GM10248 (cell line): ENCODE measurements at regions not wholly inside any gene's neighbourhood (a gene's known extent, or its start where the extent isn't known, plus 50 kb on each side); places are given as distances from the start of the nearest gene placed in this dataset.

ENCODE experiments used
- CTCF ChIA-PET: fragments of 300-600 bp; sonication (Branson Sonifier 250); formaldehyde crosslinking; extraction: SDS; loops from one replicate; lab custom pipeline; 2021; ENCODE audit warnings: antibody characterized with exemption; lab: Yijun Ruan, JAX
- POLR2A ChIA-PET: fragments of 350-650 bp; sonication (Branson Sonifier 250); formaldehyde crosslinking; extraction: SDS; loops from one replicate; lab custom pipeline; 2020; ENCODE audit warnings: antibody characterized with exemption; lab: Yijun Ruan, JAX
- DNase-seq: peaks from one replicate; pipeline ENCODE4 v3.0.0; 2012; ENCODE audit errors: extremely low spot score
- TF ChIP-seq, protein P1 (sequence below): IDR thresholded peaks from 2 replicates; pipeline ENCODE4 v1.5.1; 2012; ENCODE audit warnings: mild to moderate bottlenecking, low read depth; ENCODE audit errors: extremely low read depth, missing control alignments, control extremely low read depth

DNA sequence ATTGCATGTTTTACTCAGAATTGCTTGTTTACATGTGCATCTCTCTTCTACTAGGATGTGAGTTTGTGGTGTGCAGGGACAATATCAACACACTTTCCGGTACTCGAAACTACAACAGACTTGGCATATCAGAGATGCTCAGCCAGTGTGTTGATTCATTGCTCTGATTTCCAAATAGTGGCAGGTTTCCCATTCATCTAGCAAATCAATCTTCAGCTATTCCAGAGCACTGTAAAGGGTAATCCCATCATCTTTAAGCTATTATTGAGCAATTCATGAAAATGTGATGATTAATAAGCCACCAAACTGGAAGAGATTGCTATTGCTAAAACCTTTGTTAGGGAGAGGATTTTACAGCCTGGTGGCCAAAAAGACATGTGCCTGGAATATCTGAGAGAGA lies 574.2 kb upstream of the CPEB2 start:
- ChIA-PET CTCF (no interaction called here), POLR2A (no interaction called here)
- no peak for DNase-seq
- TF ChIP-seq, protein P1, sequence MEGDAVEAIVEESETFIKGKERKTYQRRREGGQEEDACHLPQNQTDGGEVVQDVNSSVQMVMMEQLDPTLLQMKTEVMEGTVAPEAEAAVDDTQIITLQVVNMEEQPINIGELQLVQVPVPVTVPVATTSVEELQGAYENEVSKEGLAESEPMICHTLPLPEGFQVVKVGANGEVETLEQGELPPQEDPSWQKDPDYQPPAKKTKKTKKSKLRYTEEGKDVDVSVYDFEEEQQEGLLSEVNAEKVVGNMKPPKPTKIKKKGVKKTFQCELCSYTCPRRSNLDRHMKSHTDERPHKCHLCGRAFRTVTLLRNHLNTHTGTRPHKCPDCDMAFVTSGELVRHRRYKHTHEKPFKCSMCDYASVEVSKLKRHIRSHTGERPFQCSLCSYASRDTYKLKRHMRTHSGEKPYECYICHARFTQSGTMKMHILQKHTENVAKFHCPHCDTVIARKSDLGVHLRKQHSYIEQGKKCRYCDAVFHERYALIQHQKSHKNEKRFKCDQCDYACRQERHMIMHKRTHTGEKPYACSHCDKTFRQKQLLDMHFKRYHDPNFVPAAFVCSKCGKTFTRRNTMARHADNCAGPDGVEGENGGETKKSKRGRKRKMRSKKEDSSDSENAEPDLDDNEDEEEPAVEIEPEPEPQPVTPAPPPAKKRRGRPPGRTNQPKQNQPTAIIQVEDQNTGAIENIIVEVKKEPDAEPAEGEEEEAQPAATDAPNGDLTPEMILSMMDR, result no peak

DNA sequence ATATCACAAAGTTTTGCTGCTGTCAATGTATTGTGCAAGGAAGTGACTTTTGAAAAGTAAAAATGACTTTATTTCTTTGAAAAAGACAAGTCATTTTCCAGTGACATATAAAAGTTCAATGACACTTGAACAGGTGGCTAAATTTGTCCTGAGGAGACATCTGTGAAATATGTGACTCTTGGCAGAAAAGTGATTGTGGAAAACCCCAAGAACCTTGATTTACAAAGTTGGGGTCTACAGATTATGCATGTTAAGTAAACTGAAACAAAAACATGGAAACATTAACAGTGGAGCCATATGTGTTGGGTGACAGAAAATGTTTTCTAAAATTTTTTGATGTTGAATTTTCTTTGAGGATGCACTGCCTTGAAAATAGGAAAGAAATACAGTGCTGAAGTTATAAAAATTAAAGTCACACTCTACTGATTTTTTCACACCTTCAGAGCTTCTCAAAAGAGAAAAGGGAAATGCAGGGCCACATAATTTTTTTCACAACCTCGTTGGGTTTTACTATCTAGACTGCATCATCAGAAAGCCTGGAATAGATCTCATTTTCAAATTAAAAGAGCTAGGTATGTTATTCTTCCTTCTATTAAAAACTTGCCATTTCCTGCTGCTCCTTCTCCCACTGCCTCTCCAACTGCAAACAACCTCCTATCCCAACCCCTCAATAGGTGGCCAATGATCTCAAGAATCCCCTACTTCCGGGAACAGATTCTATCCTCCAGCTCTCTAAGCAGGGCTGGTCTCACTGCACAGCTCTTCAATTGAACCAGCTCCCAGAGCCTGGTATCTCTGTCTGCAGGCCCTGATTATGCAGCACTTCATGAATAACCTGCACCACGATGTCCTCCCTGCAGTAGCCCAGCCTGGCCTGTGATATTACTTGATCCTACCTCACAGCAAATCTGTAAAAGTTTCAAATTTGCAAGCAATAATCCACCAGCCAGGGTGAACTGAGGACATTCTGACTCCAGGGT lies 570.8 kb upstream of the CPEB2 start:
- TF ChIP-seq, protein P1, result no peak
- ChIA-PET POLR2A (no interaction called here), CTCF (interaction anchor here (0.7 to 1.6 kb wide), 3 partner anchors 13 to 22 kb away, joined by 3 to 4 read pairs (median 3); no protein-coding TSS in a partner anchor)
- DNase-seq, result no peak

GRCh38 chr4:14434483-14434882 lies 567.8 kb upstream of the CPEB2 start:
- ChIA-PET CTCF (no interaction called here), POLR2A (no interaction called here)
- no peak for DNase-seq
- TF ChIP-seq, protein P1, result no peak

- ChIA-PET POLR2A (no interaction called here), CTCF (no interaction called here)
- DNase-seq, result no peak
- TF ChIP-seq, protein P1, result no peak
Observed at GRCh38 chr4:14434916-14435315, 567.4 kb upstream of the CPEB2 start.

DNA sequence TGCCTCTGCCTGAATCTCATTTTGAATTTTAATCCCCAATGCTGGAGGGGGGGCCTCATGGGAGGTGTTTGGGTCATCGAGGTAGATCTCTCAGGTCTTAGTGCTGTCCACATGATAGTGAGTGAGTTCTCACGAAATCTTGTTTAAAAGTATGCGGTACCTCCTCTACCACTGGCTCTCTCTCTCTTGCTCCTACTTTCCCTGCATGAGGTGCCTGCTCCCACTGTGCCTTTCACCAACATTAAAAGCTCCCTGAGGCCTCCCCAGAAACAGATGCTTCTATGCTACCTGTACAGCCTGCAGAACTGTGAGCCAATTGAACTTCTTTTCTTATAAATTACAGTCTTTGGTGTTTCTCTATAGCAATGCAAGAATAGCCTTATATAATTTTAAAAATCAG lies 560.7 kb upstream of the CPEB2 start:
- TF ChIP-seq, protein P1, result no peak
- ChIA-PET CTCF (no interaction called here), POLR2A (no interaction called here)
- no peak for DNase-seq

DNA sequence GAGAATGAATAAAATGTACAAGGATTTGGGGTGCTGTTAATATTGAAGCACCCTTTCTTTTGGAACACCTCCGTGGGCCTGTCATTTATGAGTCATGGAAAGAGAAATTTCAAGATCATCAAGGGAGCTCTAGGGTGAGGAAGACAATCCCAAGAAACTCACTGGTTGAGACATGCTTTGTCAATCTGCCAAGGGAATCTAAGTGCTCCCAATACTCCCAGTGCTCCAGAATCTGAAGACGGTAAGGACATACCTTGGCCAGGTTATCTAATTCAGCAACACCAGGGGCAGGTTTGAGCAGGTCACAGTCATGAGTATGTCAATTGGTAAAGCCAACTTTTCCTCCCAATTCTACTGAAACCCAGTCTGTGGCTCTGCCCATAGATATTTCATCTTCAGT lies 556.4 kb upstream of the CPEB2 start:
- TF ChIP-seq, protein P1, result no peak
- POLR2A ChIA-PET, result no interaction called here
- no peak for DNase-seq
- CTCF ChIA-PET, result no interaction called here
